ENCODE measurements at regions not wholly inside any gene's neighbourhood (a gene's known extent, or its start where the extent isn't known, plus 50 kb on each side); places are given as distances from the start of the nearest gene placed in this dataset.
A peak's percentile ranks its signal among the peaks of the same experiment; 100 is the strongest.

DNA sequence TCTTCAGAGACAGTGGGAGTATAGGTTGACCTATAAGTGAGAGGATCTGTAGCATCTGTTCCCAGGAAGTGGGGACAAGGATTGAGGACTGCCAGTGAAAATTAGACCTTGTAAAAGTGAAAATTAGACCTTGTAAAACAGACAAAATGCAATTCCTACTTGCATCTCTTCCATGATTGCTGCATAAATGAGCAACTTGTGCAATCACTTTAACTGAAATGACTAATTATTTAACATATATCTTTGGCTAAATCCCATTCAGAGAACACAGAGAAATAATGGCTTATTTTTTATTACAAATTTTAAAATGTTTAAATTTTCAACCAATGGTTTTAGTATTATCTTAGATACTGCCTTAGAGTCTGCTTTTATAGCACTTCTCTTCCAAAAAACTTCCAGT is 67.2 kb upstream of the NABP1 start:
- no peak for DNase-seq (ENCODE audit: low spot score)

DNA sequence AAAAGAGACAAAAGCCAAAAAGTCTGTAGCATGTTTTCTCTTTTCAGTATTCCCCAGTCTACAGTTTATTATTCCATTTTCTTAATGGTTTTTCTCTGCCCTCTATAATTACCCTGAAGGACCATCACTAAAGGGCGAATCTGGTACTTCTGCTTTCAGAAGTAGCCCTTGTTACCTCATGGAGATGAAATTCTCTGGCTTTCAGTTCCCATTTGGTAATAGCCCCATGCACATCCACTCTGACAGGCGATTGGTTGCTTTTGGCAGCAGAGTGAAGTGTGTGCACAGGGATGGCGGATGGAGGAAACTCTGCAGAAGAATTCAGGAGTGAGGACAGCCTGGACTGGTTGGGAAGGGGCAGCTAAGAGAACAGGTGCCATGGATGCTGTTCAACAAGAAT is 66.3 kb upstream of the NABP1 start:
- peak; percentile 45 for DNase-seq (ENCODE audit: low spot score)

- DNase-seq (ENCODE audit: low spot score) = no peak
Measured at GRCh38 chr2:191612496-191612895, 65.4 kb upstream of the NABP1 start.

- no peak for DNase-seq (ENCODE audit: low spot score)
Measured at GRCh38 chr2:191614759-191615158, 63.2 kb upstream of the NABP1 start.

GRCh38 chr2:191615596-191615995 is 62.3 kb upstream of the NABP1 start:
- DNase-seq (ENCODE audit: low spot score) = no peak

GRCh38 chr2:191617575-191617974 is 60.4 kb upstream of the NABP1 start:
- no peak for DNase-seq (ENCODE audit: low spot score)

DNA sequence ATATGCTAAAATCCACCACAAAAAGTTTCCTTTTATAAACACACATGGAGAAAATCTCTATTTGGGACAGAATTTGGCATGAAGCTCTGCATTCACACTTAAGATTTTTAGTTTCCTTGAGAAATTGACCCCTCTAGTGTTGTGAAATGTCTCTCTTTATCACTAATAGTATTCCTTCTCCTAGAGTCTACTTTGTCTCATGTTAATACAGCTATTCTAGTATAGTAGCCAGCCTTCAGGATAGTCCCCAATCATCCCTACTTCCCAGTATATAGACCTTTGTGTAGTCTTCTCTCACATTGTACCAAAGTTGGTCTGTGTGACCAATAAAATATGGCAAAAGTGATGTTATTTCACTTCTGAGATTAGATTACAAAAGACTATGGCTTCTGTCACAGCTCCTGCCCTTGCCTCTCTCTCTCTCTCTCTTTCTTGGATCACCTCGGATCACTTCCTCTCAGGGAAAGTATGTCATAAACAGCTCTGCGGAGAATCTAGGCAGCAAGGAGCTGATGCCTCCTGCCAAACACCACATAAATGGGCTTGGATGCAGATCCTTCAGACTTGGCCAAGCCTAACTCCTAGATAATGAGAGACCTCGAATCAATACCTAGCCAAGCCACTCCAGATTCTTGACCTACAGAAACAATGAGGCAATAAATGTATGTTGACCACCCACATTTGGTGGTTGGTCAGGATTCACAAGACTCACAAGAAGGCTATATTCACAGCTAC is 59.7 kb upstream of the NABP1 start:
- no peak for DNase-seq (ENCODE audit: low spot score)

DNA sequence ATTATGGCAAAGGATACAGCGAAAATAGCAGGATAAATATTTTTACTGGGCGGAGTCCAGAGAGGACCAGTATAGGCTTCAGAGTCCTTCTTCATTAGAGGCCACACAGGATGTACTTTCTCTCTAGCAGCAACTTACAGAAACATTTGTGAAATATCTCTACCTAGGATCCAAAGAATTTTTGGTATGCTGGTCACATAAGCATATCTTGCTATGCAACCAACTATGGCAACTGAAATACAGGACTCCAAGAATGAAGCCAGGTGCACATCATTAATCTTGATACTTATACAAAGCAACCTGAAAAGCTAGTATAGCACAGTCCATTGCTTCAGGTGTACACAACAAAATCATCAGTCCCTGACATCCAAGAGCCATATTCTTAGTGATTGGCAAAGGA is 59.1 kb upstream of the NABP1 start:
- no peak for DNase-seq (ENCODE audit: low spot score)

GRCh38 chr2:191620144-191620543 is 57.8 kb upstream of the NABP1 start:
- no peak for DNase-seq (ENCODE audit: low spot score)

GRCh38 chr2:191622374-191623320 is 55.3 kb upstream of the NABP1 start:
- DNase-seq (ENCODE audit: low spot score) = no peak

DNA sequence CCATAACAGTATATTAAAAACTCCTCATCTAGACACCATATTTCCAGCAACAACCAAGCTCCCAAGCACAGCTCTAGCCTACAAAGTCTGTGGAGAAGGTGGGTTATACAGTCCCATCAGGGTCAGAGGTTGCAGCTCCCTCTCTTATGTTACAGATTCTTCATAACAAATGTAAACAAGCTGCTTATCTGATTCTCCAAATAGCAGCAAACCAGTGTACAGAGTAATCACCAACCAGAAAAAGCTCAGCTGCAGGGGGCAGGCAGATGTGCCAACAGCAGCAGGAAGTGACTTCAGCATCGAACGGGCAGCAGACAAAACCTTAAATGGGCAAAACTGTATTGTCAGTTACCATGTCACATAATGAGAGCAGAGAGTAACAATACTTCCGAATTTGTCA is 52.9 kb upstream of the NABP1 start:
- no peak for DNase-seq (ENCODE audit: low spot score)

GRCh38 chr2:191625446-191625845 is 52.5 kb upstream of the NABP1 start:
- DNase-seq (ENCODE audit: low spot score) = no peak

GRCh38 chr2:191626497-191627151 is 51.3 kb upstream of the NABP1 start:
- no peak for DNase-seq (ENCODE audit: low spot score)

DNA sequence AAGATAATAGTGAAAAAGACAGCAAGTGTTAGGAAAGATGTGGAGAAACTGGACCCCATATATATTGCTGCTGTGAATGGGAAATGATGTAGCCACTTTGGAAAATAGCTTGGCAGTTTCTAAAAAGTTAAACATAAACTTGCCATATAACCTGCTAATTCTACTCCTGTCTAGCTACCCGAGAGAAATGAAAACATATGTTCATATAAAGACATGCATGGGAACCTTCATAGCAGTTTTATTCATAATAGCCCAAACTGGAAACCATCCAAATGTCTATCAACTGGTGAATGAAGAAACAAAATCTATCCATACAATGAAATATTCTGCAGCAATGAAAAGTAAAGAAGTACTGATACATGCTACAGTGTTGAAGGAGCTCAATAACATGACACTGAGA is 50.4 kb upstream of the NABP1 start:
- DNase-seq (ENCODE audit: low spot score) = no peak

Data from globus pallidus (tissue), 1 donor.